Naive thymus-derived CD8-positive, alpha-beta T cell (primary cell): ENCODE measurements at regions not wholly inside any gene's neighbourhood (a gene's known extent, or its start where the extent isn't known, plus 50 kb on each side); places are given as distances from the start of the nearest gene placed in this dataset.
A peak's percentile ranks its signal among the peaks of the same experiment; 100 is the strongest.

Experiments used
- ATAC-seq, 2 donors: fragments of 150-1000 bp; cut with Tn5 transposase in 1 of 2; sonication (Bioruptor Pico), chemical (Tn5 transposase) in 1 of 2; 1 replicate in 1 of 2; 2 replicates in 1 of 2; pipeline ENCODE4 v1.10.0; 2021; ENCODE audit warnings: mild to moderate bottlenecking in 2 of 2, moderate library complexity in 2 of 2
- POLR2A ChIA-PET: fragments of 350-600 bp; sonication (Branson Sonifier 250); formaldehyde crosslinking; loops from one replicate; lab custom pipeline; 2021; ENCODE audit warnings: antibody characterized with exemption; lab: Charles Lee
- DNase-seq, 10 donors: peaks; one replicate each; pipeline versions ENCODE4 v3.0.0 to v3.0.0-alpha.2; 2020 to 2022
- H3K27ac Mint-ChIP-seq, 10 donors: one replicate each; pipeline ENCODE4 v1.8.0; 2020 to 2022; ENCODE audit warnings: mild to moderate bottlenecking in 10 of 10, mixed read lengths in 10 of 10, moderate library complexity in 4 of 10, inconsistent platforms in 1 of 10
- H3K27me3 Mint-ChIP-seq, 5 donors: one replicate each; pipeline ENCODE4 v1.8.0; 2021 to 2022; ENCODE audit warnings: mixed read lengths in 5 of 5
- H3K36me3 Mint-ChIP-seq, 3 donors: one replicate each; pipeline ENCODE4 v1.8.0; 2020 to 2022; ENCODE audit warnings: mixed read lengths in 3 of 3, mild to moderate bottlenecking in 2 of 3, inconsistent platforms in 1 of 3
- H3K4me1 Mint-ChIP-seq, 4 donors: one replicate each; pipeline ENCODE4 v1.8.0; 2021 to 2022; ENCODE audit warnings: mixed read lengths in 4 of 4
- H3K4me3 Mint-ChIP-seq, 10 donors: one replicate each; pipeline ENCODE4 v1.8.0; 2020 to 2022; ENCODE audit warnings: mild to moderate bottlenecking in 10 of 10, mixed read lengths in 10 of 10, moderate library complexity in 6 of 10, inconsistent platforms in 1 of 10
- H3K9me3 Mint-ChIP-seq, 9 donors: one replicate each; pipeline ENCODE4 v1.8.0; 2020 to 2022; ENCODE audit warnings: mixed read lengths in 9 of 9, mild to moderate bottlenecking in 3 of 9, inconsistent platforms in 1 of 9, moderate library complexity in 1 of 9

GRCh38 chr7:25659841-25660240, 431.6 kb upstream of the NPVF start:
- POLR2A ChIA-PET = no interaction called here
- peaks cover 0 to 6% (median 4%) of the 10 kb centered on the region in 5 donors for H3K27me3 Mint-ChIP-seq
- no peak for ATAC-seq

GRCh38 chr7:25662841-25663800, 434.8 kb upstream of the NPVF start:
- no peaks in the 10 kb centered on the region for H3K9me3 Mint-ChIP-seq
- POLR2A ChIA-PET = no interaction called here
- peaks cover 0 to 17% (median 6%) of the 10 kb centered on the region in 5 donors for H3K27me3 Mint-ChIP-seq
- H3K27ac Mint-ChIP-seq = peak overlapping the region in 1 of 10 donors; percentile 8
- no peak for ATAC-seq
- DNase-seq = no peak
- H3K36me3 Mint-ChIP-seq = no peaks in the 10 kb centered on the region
- peaks cover 0 to 4% (median 0%) of the 10 kb centered on the region in 4 donors for H3K4me1 Mint-ChIP-seq
- no peak overlapping the region for H3K4me3 Mint-ChIP-seq

More at GRCh38 chr7:25659841-25660240, 431.6 kb upstream of the NPVF start:
- Mint-ChIP-seq H3K4me3 (no peak overlapping the region), H3K27ac (no peak overlapping the region), H3K36me3 (no peaks in the 10 kb centered on the region), H3K9me3 (no peaks in the 10 kb centered on the region), H3K4me1 (peaks cover 8 to 15% (median 11%) of the 10 kb centered on the region in 4 donors)
- DNase-seq = no peak

GRCh38 chr7:25663877-25664276, 435.6 kb upstream of the NPVF start:
- H3K27me3 Mint-ChIP-seq = peaks cover 0 to 21% (median 6%) of the 10 kb centered on the region in 5 donors
- DNase-seq (no peak), ATAC-seq (no peak)
- POLR2A ChIA-PET = no interaction called here
- H3K4me1 Mint-ChIP-seq = peaks cover 0 to 4% (median 0%) of the 10 kb centered on the region in 4 donors
- no peaks in the 10 kb centered on the region for H3K9me3 Mint-ChIP-seq
- H3K27ac Mint-ChIP-seq = no peak overlapping the region
- peak overlapping the region in 1 of 10 donors; percentile 31 for H3K4me3 Mint-ChIP-seq
- H3K36me3 Mint-ChIP-seq = no peaks in the 10 kb centered on the region

- Mint-ChIP-seq H3K27me3 (peaks cover 2 to 27% (median 6%) of the 10 kb centered on the region in 5 donors), H3K4me3 (no peak overlapping the region), H3K4me1 (peaks cover 0 to 4% (median 0%) of the 10 kb centered on the region in 4 donors), H3K36me3 (no peaks in the 10 kb centered on the region), H3K9me3 (no peaks in the 10 kb centered on the region), H3K27ac (no peak overlapping the region)
- DNase-seq (no peak), ATAC-seq (no peak)
- POLR2A ChIA-PET = no interaction called here
Measured at GRCh38 chr7:25664593-25664992, 436.3 kb upstream of the NPVF start.

GRCh38 chr7:25665374-25665773, 437.1 kb upstream of the NPVF start:
- no peak for ATAC-seq
- H3K4me3 Mint-ChIP-seq = no peak overlapping the region
- no peaks in the 10 kb centered on the region for H3K36me3 Mint-ChIP-seq
- H3K27me3 Mint-ChIP-seq = peaks cover 2 to 27% (median 6%) of the 10 kb centered on the region in 5 donors
- no peak for DNase-seq
- H3K27ac Mint-ChIP-seq = peak overlapping the region in 2 of 10 donors; percentile 6 to 26
- H3K4me1 Mint-ChIP-seq = peaks cover 0 to 4% (median 0%) of the 10 kb centered on the region in 4 donors
- POLR2A ChIA-PET = no interaction called here
- no peaks in the 10 kb centered on the region for H3K9me3 Mint-ChIP-seq

- Mint-ChIP-seq H3K9me3 (no peaks in the 10 kb centered on the region), H3K27me3 (peaks cover 2 to 27% (median 6%) of the 10 kb centered on the region in 5 donors), H3K36me3 (no peaks in the 10 kb centered on the region), H3K4me1 (peaks cover 0 to 4% (median 0%) of the 10 kb centered on the region in 4 donors), H3K4me3 (no peak overlapping the region), H3K27ac (no peak overlapping the region)
- no peak for ATAC-seq
- POLR2A ChIA-PET = no interaction called here
- no peak for DNase-seq
Measured at GRCh38 chr7:25665903-25666670, 437.8 kb upstream of the NPVF start.

- peaks cover 0 to 4% (median 0%) of the 10 kb centered on the region in 4 donors for H3K4me1 Mint-ChIP-seq
- H3K36me3 Mint-ChIP-seq = no peaks in the 10 kb centered on the region
- H3K9me3 Mint-ChIP-seq = no peaks in the 10 kb centered on the region
- no peak overlapping the region for H3K4me3 Mint-ChIP-seq
- ATAC-seq (no peak), DNase-seq (no peak)
- peaks cover 2 to 27% (median 6%) of the 10 kb centered on the region in 5 donors for H3K27me3 Mint-ChIP-seq
- H3K27ac Mint-ChIP-seq = no peak overlapping the region
- POLR2A ChIA-PET = no interaction called here
Measured at GRCh38 chr7:25666671-25667060, 438.4 kb upstream of the NPVF start.

GRCh38 chr7:25669281-25669781, 441.0 kb upstream of the NPVF start:
- no peak for DNase-seq
- Mint-ChIP-seq H3K9me3 (no peaks in the 10 kb centered on the region), H3K27me3 (peaks cover 2 to 27% (median 6%) of the 10 kb centered on the region in 5 donors), H3K36me3 (no peaks in the 10 kb centered on the region), H3K4me1 (peaks cover 0 to 4% (median 0%) of the 10 kb centered on the region in 4 donors), H3K27ac (no peak overlapping the region), H3K4me3 (no peak overlapping the region)
- no peak for ATAC-seq
- POLR2A ChIA-PET = no interaction called here

GRCh38 chr7:25669961-25670841, 441.9 kb upstream of the NPVF start:
- H3K9me3 Mint-ChIP-seq = no peaks in the 10 kb centered on the region
- POLR2A ChIA-PET = no interaction called here
- H3K4me1 Mint-ChIP-seq = peaks cover 0 to 3% (median 0%) of the 10 kb centered on the region in 4 donors
- H3K36me3 Mint-ChIP-seq = no peaks in the 10 kb centered on the region
- DNase-seq (no peak), ATAC-seq (no peak)
- no peak overlapping the region for H3K4me3 Mint-ChIP-seq
- peaks cover 2 to 20% (median 6%) of the 10 kb centered on the region in 5 donors for H3K27me3 Mint-ChIP-seq
- H3K27ac Mint-ChIP-seq = no peak overlapping the region

GRCh38 chr7:25671111-25671510, 442.8 kb upstream of the NPVF start:
- POLR2A ChIA-PET = no interaction called here
- Mint-ChIP-seq H3K9me3 (no peaks in the 10 kb centered on the region), H3K36me3 (no peaks in the 10 kb centered on the region), H3K27ac (no peak overlapping the region), H3K27me3 (peaks cover 0 to 11% (median 5%) of the 10 kb centered on the region in 5 donors), H3K4me3 (no peak overlapping the region), H3K4me1 (no peaks in the 10 kb centered on the region)
- DNase-seq (no peak), ATAC-seq (no peak)

GRCh38 chr7:25672496-25672895, 444.2 kb upstream of the NPVF start:
- no peak for DNase-seq
- no peaks in the 10 kb centered on the region for H3K4me1 Mint-ChIP-seq
- H3K4me3 Mint-ChIP-seq = no peak overlapping the region
- no peak for ATAC-seq
- no peaks in the 10 kb centered on the region for H3K9me3 Mint-ChIP-seq
- POLR2A ChIA-PET = no interaction called here
- no peaks in the 10 kb centered on the region for H3K36me3 Mint-ChIP-seq
- peaks cover 0 to 10% (median 5%) of the 10 kb centered on the region in 5 donors for H3K27me3 Mint-ChIP-seq
- H3K27ac Mint-ChIP-seq = no peak overlapping the region
